ENCODE measurements at regions not wholly inside any gene's neighbourhood (a gene's known extent, or its start where the extent isn't known, plus 50 kb on each side); places are given as distances from the start of the nearest gene placed in this dataset.

- DNase-seq, result no peak
Measured at GRCh38 chr6:11284996-11285395, 52.5 kb upstream of the NEDD9 start.

- no peak for DNase-seq
Measured at GRCh38 chr6:11283629-11284028, 51.2 kb upstream of the NEDD9 start.

GRCh38 chr6:11282875-11283274 lies 50.4 kb upstream of the NEDD9 start:
- no peak for DNase-seq

Data from fibroblast of skin of right biceps (primary cell).